H9 (cell line): ENCODE measurements at regions not wholly inside any gene's neighbourhood (a gene's known extent, or its start where the extent isn't known, plus 50 kb on each side); places are given as distances from the start of the nearest gene placed in this dataset.

Experiments used
- DNase-seq: peaks from one replicate; pipeline ENCODE4 v3.0.0-alpha.2; 2017
- H2AFZ ChIP-seq: one replicate; pipeline ENCODE4 v1.6.1; 2013; ENCODE audit warnings: mild to moderate bottlenecking, low read length, control low read depth, moderate library complexity
- H2AK5ac ChIP-seq: 2 replicates; pipeline ENCODE4 v1.6.1; 2013; ENCODE audit warnings: low read length, control low read depth, mixed read lengths; ENCODE audit not compliant: insufficient read length
- H2BK120ac ChIP-seq: one replicate; pipeline ENCODE4 v1.6.1; 2013; ENCODE audit warnings: low read depth, mild to moderate bottlenecking, low read length, control low read depth, inconsistent platforms; ENCODE audit not compliant: poor library complexity, severe bottlenecking
- H2BK12ac ChIP-seq: 2 replicates; pipeline ENCODE4 v1.6.1; 2013; ENCODE audit warnings: low read length, control low read depth, mixed read lengths, low read depth; ENCODE audit not compliant: insufficient read length
- H2BK15ac ChIP-seq: 2 replicates; pipeline ENCODE4 v1.6.1; 2013; ENCODE audit warnings: low read depth, low read length, control low read depth
- H2BK20ac ChIP-seq: one replicate; pipeline ENCODE4 v1.6.1; 2013; ENCODE audit warnings: low read depth, mild to moderate bottlenecking, low read length, control low read depth, inconsistent platforms; ENCODE audit not compliant: poor library complexity, severe bottlenecking
- H2BK5ac ChIP-seq: 2 replicates; pipeline ENCODE4 v1.6.1; 2013; ENCODE audit warnings: low read length, control low read depth, mixed read lengths; ENCODE audit not compliant: insufficient read length
- H3K14ac ChIP-seq: 2 replicates; pipeline ENCODE4 v1.6.1; 2013; ENCODE audit warnings: low read length, control low read depth; ENCODE audit not compliant: insufficient read depth
- H3K18ac ChIP-seq: 2 replicates; pipeline ENCODE4 v1.6.1; 2013; ENCODE audit warnings: low read depth, mild to moderate bottlenecking, mixed read lengths, low read length, control low read depth; ENCODE audit not compliant: insufficient read length
- H3K23ac ChIP-seq: 2 replicates; pipeline ENCODE4 v1.6.1; 2013; ENCODE audit warnings: low read length, control low read depth, mixed read lengths, low read depth; ENCODE audit not compliant: insufficient read length
- H3K23me2 ChIP-seq: 2 replicates; pipeline ENCODE4 v1.6.1; 2013; ENCODE audit warnings: low read depth, mild to moderate bottlenecking, mixed read lengths, low read length, control low read depth; ENCODE audit not compliant: insufficient read length, poor library complexity, severe bottlenecking
- H3K27ac ChIP-seq: 2 replicates; pipeline ENCODE4 v1.5.1; 2013; ENCODE audit warnings: low read length, control low read depth, mixed read lengths, low read depth; ENCODE audit not compliant: insufficient read length
- H3K27me3 ChIP-seq: 2 replicates; pipeline ENCODE4 v1.6.1; 2013; ENCODE audit warnings: low read length, control low read depth, inconsistent platforms; ENCODE audit not compliant: insufficient read depth
- H3K4ac ChIP-seq: 2 replicates; pipeline ENCODE4 v1.6.1; 2013; ENCODE audit warnings: low read depth, mild to moderate bottlenecking, control low read depth, inconsistent platforms, low read length, moderate library complexity
- H3K4me1 ChIP-seq: 2 replicates; pipeline ENCODE4 v1.6.1; 2013; ENCODE audit warnings: low read length, control low read depth, inconsistent platforms; ENCODE audit not compliant: insufficient read depth
- H3K4me2 ChIP-seq: 2 replicates; pipeline ENCODE4 v1.6.1; 2013; ENCODE audit warnings: low read length, control low read depth, mixed read lengths; ENCODE audit not compliant: insufficient read length, insufficient read depth
- H3K56ac ChIP-seq: 2 replicates; pipeline ENCODE4 v1.6.1; 2013; ENCODE audit warnings: low read depth, mild to moderate bottlenecking, mixed read lengths, low read length, control low read depth; ENCODE audit not compliant: insufficient read length
- H3K79me1 ChIP-seq: 2 replicates; pipeline ENCODE4 v1.6.1; 2013; ENCODE audit warnings: low read depth, mild to moderate bottlenecking, moderate library complexity, low read length, control low read depth, inconsistent platforms; ENCODE audit not compliant: insufficient read depth, poor library complexity, severe bottlenecking
- H3K79me2 ChIP-seq: 2 replicates; pipeline ENCODE4 v1.6.1; 2013; ENCODE audit warnings: low read length, control low read depth, inconsistent platforms; ENCODE audit not compliant: insufficient read depth
- H3K9ac ChIP-seq: 2 replicates; pipeline ENCODE4 v1.6.1; 2013; ENCODE audit warnings: low read length, control low read depth, mixed read lengths; ENCODE audit not compliant: insufficient read length; ENCODE audit errors: extremely low read depth
- H3K9me3 ChIP-seq: one replicate; pipeline ENCODE4 v1.6.1; 2013; ENCODE audit warnings: low read depth, low read length, inconsistent platforms; ENCODE audit not compliant: control insufficient read depth
- H3T11ph ChIP-seq: one replicate; pipeline ENCODE4 v1.6.1; 2013; ENCODE audit warnings: mild to moderate bottlenecking, low read length, control low read depth, inconsistent platforms
- H4K20me1 ChIP-seq: one replicate; pipeline ENCODE4 v1.6.1; 2013; ENCODE audit not compliant: control insufficient read depth, insufficient read length, insufficient read depth
- H4K5ac ChIP-seq: 2 replicates; pipeline ENCODE4 v1.6.1; 2013; ENCODE audit warnings: low read depth, mild to moderate bottlenecking, mixed read lengths, low read length, control low read depth; ENCODE audit not compliant: insufficient read length
- H4K8ac ChIP-seq: replicated peaks from 2 replicates; pipeline ENCODE4 v1.6.1; 2013; ENCODE audit warnings: low read length, control low read depth, mixed read lengths, low read depth; ENCODE audit not compliant: insufficient read length
- H4K91ac ChIP-seq: 2 replicates; pipeline ENCODE4 v1.6.1; 2013; ENCODE audit warnings: low read depth, mild to moderate bottlenecking, moderate library complexity, mixed read lengths, low read length, control low read depth; ENCODE audit not compliant: insufficient read length
- H3K27ac Mint-ChIP-seq, 3 experiments: 2 replicates in 2 of 3; 3 replicates in 1 of 3; pipeline ENCODE4 v1.8.0; 2020 to 2021; ENCODE audit warnings: mixed read lengths in 3 of 3, mild to moderate bottlenecking in 1 of 3, moderate library complexity in 1 of 3
- H3K27me3 Mint-ChIP-seq: 2 replicates; pipeline ENCODE4 v1.8.0; 2021; ENCODE audit warnings: low read depth, mild to moderate bottlenecking, moderate library complexity, mixed read lengths
- H3K36me3 Mint-ChIP-seq, 3 experiments: 2 replicates in 2 of 3; 3 replicates in 1 of 3; pipeline ENCODE4 v1.8.0; 2020 to 2021; ENCODE audit warnings: low read depth in 3 of 3, mixed read lengths in 3 of 3; ENCODE audit not compliant: insufficient read depth in 1 of 3
- H3K4me1 Mint-ChIP-seq, 2 experiments: 2 replicates each; pipeline ENCODE4 v1.8.0; 2020; ENCODE audit warnings: mixed read lengths in 2 of 2
- H3K4me3 Mint-ChIP-seq, 2 experiments: 2 replicates in 1 of 2; 3 replicates in 1 of 2; pipeline ENCODE4 v1.8.0; 2020 to 2021; ENCODE audit warnings: mild to moderate bottlenecking in 2 of 2, mixed read lengths in 2 of 2, moderate library complexity in 1 of 2
- H3K9me3 Mint-ChIP-seq, 2 experiments: 2 replicates in 1 of 2; 3 replicates in 1 of 2; pipeline ENCODE4 v1.8.0; 2020; ENCODE audit warnings: mild to moderate bottlenecking in 2 of 2, mixed read lengths in 2 of 2, moderate library complexity in 1 of 2
- CTCF ChIP-seq: fragments of 200-600 bp; sonication (generic); conservative IDR thresholded peaks from 3 replicates; pipeline ENCODE4 v1.8.0; 2021; ENCODE audit warnings: antibody characterized with exemption, mild to moderate bottlenecking
- WGBS: extraction: QIAGEN DNeasy Blood & Tissue Kit; methylation state at CpG from one replicate; pipeline ENCODE4 v1.1.7; 2013; ENCODE audit warnings: missing lambda C conversion rate, low lambda C conversion rate, mixed read lengths; ENCODE audit not compliant: insufficient read length; ENCODE audit errors: extremely low coverage; 5-methylcytosine and 5-hydroxymethylcytosine counted together

GRCh38 chr7:152594801-152595200, 81.1 kb downstream of the XRCC2 start:
- Histone ChIP-seq H3K9ac (no peak overlapping the region), H2AFZ (no peak overlapping the region), H3K23me2 (no peaks in the 10 kb centered on the region), H4K20me1 (no peaks in the 10 kb centered on the region), H3K14ac (no peak overlapping the region), H3K27ac (no peak overlapping the region), H4K8ac (no peak overlapping the region), H2AK5ac (no peak overlapping the region), H3K56ac (no peak overlapping the region), H3K27me3 (no peaks in the 10 kb centered on the region), H3K4ac (no peak overlapping the region), H3K4me1 (no peaks in the 10 kb centered on the region), H4K91ac (no peak overlapping the region), H4K5ac (no peak overlapping the region), H3K79me2 (no peaks in the 10 kb centered on the region), H2BK5ac (no peak overlapping the region), H3K9me3 (no peaks in the 10 kb centered on the region), H3T11ph (no peak overlapping the region), H2BK12ac (no peak overlapping the region), H3K79me1 (no peaks in the 10 kb centered on the region), H2BK15ac (no peak overlapping the region), H3K4me2 (no peak overlapping the region), H2BK20ac (no peak overlapping the region), H2BK120ac (no peak overlapping the region), H3K18ac (no peak overlapping the region), H3K23ac (no peak overlapping the region)
- peaks cover 3 to 6% of the 10 kb centered on the region in 2 experiments for H3K4me1 Mint-ChIP-seq
- no peak for TF ChIP-seq CTCF
- H3K27me3 Mint-ChIP-seq: no peaks in the 10 kb centered on the region; the same call in 1 of the 2 replicates
- no CpG with 5 or more reads among the region's 9 CpGs for WGBS
- no peak overlapping the region for H3K27ac Mint-ChIP-seq
- no peaks in the 10 kb centered on the region for H3K36me3 Mint-ChIP-seq
- H3K9me3 Mint-ChIP-seq: no peaks in the 10 kb centered on the region
- DNase-seq: no peak
- H3K4me3 Mint-ChIP-seq: no peak overlapping the region
